ENCODE measurements at regions not wholly inside any gene's neighbourhood (a gene's known extent, or its start where the extent isn't known, plus 50 kb on each side); places are given as distances from the start of the nearest gene placed in this dataset.

- no peak for ATAC-seq
- Mint-ChIP-seq H3K27ac (no peak overlapping the region), H3K36me3 (peaks cover 0 to 5% of the 10 kb centered on the region in 2 donors), H3K9me3 (peaks cover 12 to 16% of the 10 kb centered on the region in 2 donors)
- no peak for DNase-seq (ENCODE audit: low spot score in 2 of 2)
Observed at GRCh38 chr2:220147161-220148038, 520.0 kb downstream of the SLC4A3 start.

- Mint-ChIP-seq H3K9me3 (peaks cover 8 to 11% of the 10 kb centered on the region in 2 donors), H3K27ac (no peak overlapping the region), H3K36me3 (peaks cover 0 to 5% of the 10 kb centered on the region in 2 donors)
- ATAC-seq (no peak), DNase-seq (ENCODE audit: low spot score in 2 of 2) (no peak)
Observed at GRCh38 chr2:220148471-220149248, 521.2 kb downstream of the SLC4A3 start.

- DNase-seq (ENCODE audit: low spot score in 2 of 2) (no peak), ATAC-seq (no peak)
- Mint-ChIP-seq H3K36me3 (no peaks in the 10 kb centered on the region), H3K9me3 (peaks cover 0 to 8% of the 10 kb centered on the region in 2 donors), H3K27ac (no peak overlapping the region)
Observed at GRCh38 chr2:220151341-220151740, 523.9 kb downstream of the SLC4A3 start.

DNA sequence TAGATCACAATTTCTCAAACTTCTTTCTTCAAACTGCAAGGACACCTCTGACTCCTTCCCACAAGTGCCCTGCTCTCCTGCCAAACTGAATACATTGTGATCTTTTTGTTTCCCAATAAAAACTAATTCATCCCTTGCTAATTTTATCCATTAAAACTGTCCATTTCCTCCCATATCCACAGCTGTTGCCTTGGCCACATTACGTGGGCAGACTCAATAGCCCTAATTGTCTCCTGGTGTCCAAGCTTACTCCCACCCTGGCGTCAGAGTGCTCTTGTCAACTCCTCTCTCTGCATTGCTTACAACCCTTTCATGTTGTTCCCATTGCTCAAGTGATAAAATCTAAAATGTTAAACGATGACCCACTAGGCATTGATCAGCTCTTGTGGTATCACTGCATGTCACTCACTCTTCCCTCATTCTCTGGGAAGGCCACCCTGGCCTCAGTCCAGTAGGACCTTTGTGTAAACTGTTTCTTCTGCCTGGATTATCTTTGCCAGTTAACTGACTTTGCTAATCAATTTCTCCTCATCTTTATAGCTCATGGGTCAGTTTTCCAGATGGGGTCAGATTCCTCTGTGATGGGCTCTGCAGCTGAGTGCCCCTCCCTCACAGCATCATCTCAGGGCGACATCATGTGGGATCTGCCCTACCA lies 525.0 kb downstream of the SLC4A3 start:
- ATAC-seq (no peak), DNase-seq (ENCODE audit: low spot score in 2 of 2) (no peak)
- H3K27ac Mint-ChIP-seq: no peak overlapping the region
- peaks cover 0 to 4% of the 10 kb centered on the region in 2 donors for H3K9me3 Mint-ChIP-seq
- H3K36me3 Mint-ChIP-seq: no peaks in the 10 kb centered on the region

DNA sequence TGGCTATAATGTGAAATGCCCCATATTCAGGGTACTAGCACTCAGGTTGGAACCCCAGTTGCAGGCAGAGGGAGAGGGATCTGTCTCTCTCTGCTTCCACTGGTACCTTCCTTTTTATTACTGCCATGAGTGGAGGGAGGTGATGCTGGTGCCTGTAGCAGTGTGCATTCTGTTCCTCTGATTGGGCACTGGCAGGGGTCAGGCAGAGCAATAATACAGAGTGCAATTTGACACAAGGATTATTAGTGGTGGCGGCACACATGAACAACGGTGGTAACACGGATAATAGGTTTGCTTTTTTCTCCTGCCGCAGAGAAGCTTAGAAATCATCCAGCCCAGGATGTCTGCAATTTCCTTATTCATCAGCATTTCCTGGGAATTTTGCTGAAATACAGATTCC lies 525.7 kb downstream of the SLC4A3 start:
- no peaks in the 10 kb centered on the region for H3K36me3 Mint-ChIP-seq
- no peak overlapping the region for H3K27ac Mint-ChIP-seq
- no peak for DNase-seq (ENCODE audit: low spot score in 2 of 2)
- no peak for ATAC-seq
- peaks cover 0 to 4% of the 10 kb centered on the region in 2 donors for H3K9me3 Mint-ChIP-seq

DNA sequence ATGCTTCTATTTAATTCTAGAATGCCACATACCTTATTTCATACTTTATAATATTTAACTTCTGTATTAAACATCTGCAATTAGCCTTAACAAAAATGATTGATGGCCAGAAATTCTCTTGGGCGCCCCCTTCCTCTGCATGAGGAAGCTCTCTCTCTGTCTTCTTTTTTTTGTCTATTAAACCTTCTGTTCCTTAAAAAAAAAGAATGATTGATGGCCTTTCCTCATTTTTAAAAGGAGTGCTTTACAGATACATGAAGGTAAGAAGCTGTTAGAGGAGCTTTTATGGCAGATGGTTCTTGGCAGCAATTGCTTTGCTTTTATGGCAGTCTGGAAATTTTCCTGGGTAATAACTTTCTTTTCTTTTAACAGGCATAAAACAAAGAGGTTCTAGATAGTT lies 526.9 kb downstream of the SLC4A3 start:
- peaks cover 0 to 4% of the 10 kb centered on the region in 2 donors for H3K9me3 Mint-ChIP-seq
- DNase-seq (ENCODE audit: low spot score in 2 of 2) (no peak), ATAC-seq (no peak)
- no peaks in the 10 kb centered on the region for H3K36me3 Mint-ChIP-seq
- no peak overlapping the region for H3K27ac Mint-ChIP-seq

- H3K9me3 Mint-ChIP-seq: peaks cover 0 to 10% of the 10 kb centered on the region in 2 donors
- ATAC-seq: no peak
- no peaks in the 10 kb centered on the region for H3K36me3 Mint-ChIP-seq
Observed at GRCh38 chr2:220157312-220157711, 529.9 kb downstream of the SLC4A3 start.

GRCh38 chr2:220159738-220160137 lies 532.3 kb downstream of the SLC4A3 start:
- Mint-ChIP-seq H3K9me3 (peaks cover 0 to 10% of the 10 kb centered on the region in 2 donors), H3K27ac (no peak overlapping the region), H3K36me3 (no peaks in the 10 kb centered on the region)
- ATAC-seq (no peak), DNase-seq (ENCODE audit: low spot score in 2 of 2) (no peak)

More at GRCh38 chr2:220157312-220157711, 529.9 kb downstream of the SLC4A3 start:
- DNase-seq (ENCODE audit: low spot score in 2 of 2): no peak
- H3K27ac Mint-ChIP-seq: no peak overlapping the region

DNA sequence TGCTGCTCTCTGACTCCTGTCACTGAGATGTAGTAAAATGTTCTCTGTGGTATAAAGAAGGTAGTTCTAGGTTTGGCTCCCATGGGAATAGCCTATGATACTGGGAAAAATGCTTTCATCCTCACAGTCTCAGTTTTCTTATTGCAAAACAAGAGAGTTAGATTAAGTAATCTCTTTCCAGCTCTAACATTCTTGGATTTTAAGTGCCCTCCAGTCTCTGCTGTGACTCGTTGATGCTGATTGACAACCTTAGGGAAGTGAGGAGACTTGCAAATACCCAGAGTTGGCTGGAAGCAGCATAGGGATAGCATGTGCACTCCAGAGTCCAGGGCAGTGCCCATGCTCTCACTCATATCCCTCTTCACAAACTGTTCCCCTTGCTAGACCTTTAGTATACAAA lies 534.9 kb downstream of the SLC4A3 start:
- DNase-seq (ENCODE audit: low spot score in 2 of 2) (no peak), ATAC-seq (no peak)
- no peak overlapping the region for H3K27ac Mint-ChIP-seq
- no peaks in the 10 kb centered on the region for H3K36me3 Mint-ChIP-seq
- peaks cover 0 to 9% of the 10 kb centered on the region in 2 donors for H3K9me3 Mint-ChIP-seq

- no peak for ATAC-seq
- no peak overlapping the region for H3K27ac Mint-ChIP-seq
- no peaks in the 10 kb centered on the region for H3K36me3 Mint-ChIP-seq
- DNase-seq (ENCODE audit: low spot score in 2 of 2): no peak
- H3K9me3 Mint-ChIP-seq: peaks cover 0 to 9% of the 10 kb centered on the region in 2 donors
Observed at GRCh38 chr2:220163486-220163885, 536.1 kb downstream of the SLC4A3 start.

DNA sequence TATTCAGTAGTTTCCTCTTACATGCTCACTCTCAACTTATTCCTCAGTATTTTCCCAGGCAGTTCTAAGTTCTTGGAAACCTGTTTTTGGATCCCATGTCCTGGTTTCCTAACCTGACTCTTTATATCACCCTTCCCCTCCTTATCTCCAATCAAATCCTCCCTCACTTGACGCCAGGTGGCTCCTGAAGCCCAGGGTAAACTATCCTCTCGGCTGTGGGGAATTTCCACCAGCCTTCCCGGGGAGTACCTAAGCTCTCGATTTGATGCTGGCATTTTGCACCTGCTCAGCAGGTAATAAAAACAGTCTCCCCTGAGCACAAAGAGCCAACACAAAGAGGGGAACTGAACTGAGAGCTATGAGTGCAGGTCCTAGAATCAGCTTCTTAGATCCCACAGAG lies 538.0 kb downstream of the SLC4A3 start:
- H3K27ac Mint-ChIP-seq: no peak overlapping the region
- no peak for ATAC-seq

GRCh38 chr2:220166616-220167015 lies 539.2 kb downstream of the SLC4A3 start:
- Mint-ChIP-seq H3K27ac (peak overlapping the region in 1 of 2 donors; percentile 31), H3K9me3 (peaks cover 0 to 3% of the 10 kb centered on the region in 2 donors), H3K36me3 (no peaks in the 10 kb centered on the region)
- ATAC-seq (no peak), DNase-seq (ENCODE audit: low spot score in 2 of 2) (no peak)

More for the DNA sequence above, 538.0 kb downstream of the SLC4A3 start:
- DNase-seq (ENCODE audit: low spot score in 2 of 2): no peak
- Mint-ChIP-seq H3K9me3 (peaks cover 0 to 6% of the 10 kb centered on the region in 2 donors), H3K36me3 (no peaks in the 10 kb centered on the region)

DNA sequence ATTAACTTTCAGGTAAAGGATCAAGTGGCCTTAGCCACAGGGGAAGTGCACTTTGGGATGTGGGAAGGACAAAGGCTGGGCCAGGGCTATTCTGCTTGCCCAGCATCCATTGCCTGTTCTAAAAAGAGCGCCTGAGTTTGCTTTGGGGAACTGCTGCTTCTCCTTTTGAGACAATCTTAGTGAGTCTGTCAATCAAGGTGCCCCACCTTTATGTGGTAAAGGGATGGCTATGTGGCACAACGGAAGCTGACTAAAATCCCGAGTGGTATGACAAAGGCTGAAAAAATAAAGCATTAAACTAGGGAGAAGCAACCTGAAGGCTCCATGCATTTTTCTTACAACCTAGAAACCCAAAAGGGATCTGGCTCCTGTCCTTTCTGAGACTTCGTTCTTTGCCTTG lies 540.5 kb downstream of the SLC4A3 start:
- no peaks in the 10 kb centered on the region for H3K36me3 Mint-ChIP-seq
- peaks cover 0 to 9% of the 10 kb centered on the region in 2 donors for H3K9me3 Mint-ChIP-seq
- no peak for ATAC-seq

GRCh38 chr2:220168891-220169546 lies 541.6 kb downstream of the SLC4A3 start:
- H3K9me3 Mint-ChIP-seq: peaks cover 0 to 9% of the 10 kb centered on the region in 2 donors
- H3K27ac Mint-ChIP-seq: no peak overlapping the region
- ATAC-seq (no peak), DNase-seq (ENCODE audit: low spot score in 2 of 2) (no peak)
- H3K36me3 Mint-ChIP-seq: no peaks in the 10 kb centered on the region

More for the DNA sequence above, 540.5 kb downstream of the SLC4A3 start:
- H3K27ac Mint-ChIP-seq: no peak overlapping the region
- no peak for DNase-seq (ENCODE audit: low spot score in 2 of 2)

DNA sequence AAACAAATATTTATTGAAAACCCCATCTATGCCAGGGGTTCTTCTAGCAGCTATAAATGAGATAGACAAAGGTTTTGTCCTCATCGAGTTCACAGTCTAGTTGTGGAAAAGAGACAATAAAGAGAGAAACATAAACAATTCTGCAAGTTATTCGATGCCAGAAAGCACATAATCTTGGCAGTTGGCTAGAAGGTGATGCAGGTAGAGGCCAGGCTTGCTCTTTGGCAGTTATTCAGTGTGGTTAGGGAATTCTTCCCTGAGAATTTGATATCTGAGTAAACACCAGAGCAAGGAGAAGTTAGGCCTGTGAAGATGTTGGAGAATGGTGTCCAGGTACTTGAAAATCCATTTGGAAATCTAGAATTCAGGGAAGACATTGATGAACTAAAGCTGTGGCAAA lies 547.4 kb downstream of the SLC4A3 start:
- no peak for DNase-seq (ENCODE audit: low spot score in 2 of 2)
- H3K36me3 Mint-ChIP-seq: no peaks in the 10 kb centered on the region
- no peak for ATAC-seq
- H3K9me3 Mint-ChIP-seq: peaks cover 0 to 10% of the 10 kb centered on the region in 2 donors
- no peak overlapping the region for H3K27ac Mint-ChIP-seq

- no peak overlapping the region for H3K27ac Mint-ChIP-seq
- H3K9me3 Mint-ChIP-seq: peaks cover 0 to 10% of the 10 kb centered on the region in 2 donors
- no peak for DNase-seq (ENCODE audit: low spot score in 2 of 2)
- ATAC-seq: no peak
- H3K36me3 Mint-ChIP-seq: no peaks in the 10 kb centered on the region
Observed at GRCh38 chr2:220175967-220176366, 548.5 kb downstream of the SLC4A3 start.

All from activated naive CD4-positive, alpha-beta T cell treated with anti-CD3 and anti-CD28 coated beads, Interleukin-2, amount 50 U/mL, for 72 hours (primary cell).